Lower lobe of right lung (tissue), 2 donors: ENCODE measurements at regions not wholly inside any gene's neighbourhood (a gene's known extent, or its start where the extent isn't known, plus 50 kb on each side); places are given as distances from the start of the nearest gene placed in this dataset.
A peak's percentile ranks its signal among the peaks of the same experiment; 100 is the strongest.

Experiments used
- ATAC-seq, 2 donors: fragments of 200-7000 bp; cut with Tn5 transposase; one replicate each; pipeline ENCODE4 v1.9.1; 2020 to 2022; ENCODE audit warnings: mild to moderate bottlenecking in 2 of 2, moderate library complexity in 2 of 2
- DNase-seq: peaks from one replicate; pipeline ENCODE4 v3.0.0-alpha.2; 2020
- H3K27ac ChIP-seq: fragments of 200-600 bp; one replicate; pipeline ENCODE4 v1.8.0; 2022
- H3K27me3 ChIP-seq: fragments of 200-600 bp; one replicate; pipeline ENCODE4 v1.8.0; 2022; ENCODE audit warnings: low read depth
- H3K36me3 ChIP-seq: fragments of 200-600 bp; one replicate; pipeline ENCODE4 v1.8.0; 2022; ENCODE audit warnings: mild to moderate bottlenecking
- H3K4me1 ChIP-seq: fragments of 200-600 bp; one replicate; pipeline ENCODE4 v1.8.0; 2022
- H3K4me3 ChIP-seq: fragments of 200-600 bp; one replicate; pipeline ENCODE4 v1.8.0; 2022; ENCODE audit warnings: mild to moderate bottlenecking
- H3K9me3 ChIP-seq: fragments of 200-600 bp; one replicate; pipeline ENCODE4 v1.8.0; 2022
- intact Hi-C: fragments of 100-400 bp; cut with DNase I; formaldehyde crosslinking; loops from one replicate; pipeline ENCODE4 v1.11.0; 2022
- TF ChIP-seq, protein P1 (sequence below): fragments of 200-600 bp; IDR thresholded peaks from one replicate; pipeline ENCODE4 v1.8.0; 2022; ENCODE audit warnings: antibody characterized with exemption, mild to moderate bottlenecking
- donor health status: DM: no; HTN: yes; CAD: no; lungs with severe emphysema.

DNA sequence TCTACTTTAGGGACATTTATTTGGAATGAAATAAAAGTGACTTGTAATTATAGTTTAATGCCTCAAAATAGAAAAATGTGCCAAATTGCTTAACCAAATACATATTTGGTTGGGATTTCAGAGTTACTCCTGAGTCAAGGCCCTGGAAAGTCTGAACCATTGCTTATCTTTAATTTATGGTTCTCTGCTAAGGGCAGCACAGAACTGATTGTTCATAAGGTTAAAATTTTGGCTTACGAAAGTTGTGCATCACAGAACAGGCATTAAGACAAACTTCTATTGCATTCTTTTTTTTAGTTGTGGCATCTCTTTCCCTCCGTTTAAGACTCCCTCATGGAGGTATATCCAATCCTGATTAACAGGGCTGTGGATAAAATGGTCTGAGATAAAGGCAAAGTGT, 92.2 kb upstream of the TENT5A start:
- Histone ChIP-seq H3K36me3 (no peaks in the 10 kb centered on the region), H3K4me1 (no peaks in the 10 kb centered on the region), H3K9me3 (no peaks in the 10 kb centered on the region), H3K4me3 (no peak overlapping the region), H3K27ac (no peak overlapping the region), H3K27me3 (no peaks in the 10 kb centered on the region)
- no peak for ATAC-seq
- intact Hi-C loops, result no loop called here
- TF ChIP-seq, protein P1, sequence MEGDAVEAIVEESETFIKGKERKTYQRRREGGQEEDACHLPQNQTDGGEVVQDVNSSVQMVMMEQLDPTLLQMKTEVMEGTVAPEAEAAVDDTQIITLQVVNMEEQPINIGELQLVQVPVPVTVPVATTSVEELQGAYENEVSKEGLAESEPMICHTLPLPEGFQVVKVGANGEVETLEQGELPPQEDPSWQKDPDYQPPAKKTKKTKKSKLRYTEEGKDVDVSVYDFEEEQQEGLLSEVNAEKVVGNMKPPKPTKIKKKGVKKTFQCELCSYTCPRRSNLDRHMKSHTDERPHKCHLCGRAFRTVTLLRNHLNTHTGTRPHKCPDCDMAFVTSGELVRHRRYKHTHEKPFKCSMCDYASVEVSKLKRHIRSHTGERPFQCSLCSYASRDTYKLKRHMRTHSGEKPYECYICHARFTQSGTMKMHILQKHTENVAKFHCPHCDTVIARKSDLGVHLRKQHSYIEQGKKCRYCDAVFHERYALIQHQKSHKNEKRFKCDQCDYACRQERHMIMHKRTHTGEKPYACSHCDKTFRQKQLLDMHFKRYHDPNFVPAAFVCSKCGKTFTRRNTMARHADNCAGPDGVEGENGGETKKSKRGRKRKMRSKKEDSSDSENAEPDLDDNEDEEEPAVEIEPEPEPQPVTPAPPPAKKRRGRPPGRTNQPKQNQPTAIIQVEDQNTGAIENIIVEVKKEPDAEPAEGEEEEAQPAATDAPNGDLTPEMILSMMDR, result no peak
- no peak for DNase-seq

DNA sequence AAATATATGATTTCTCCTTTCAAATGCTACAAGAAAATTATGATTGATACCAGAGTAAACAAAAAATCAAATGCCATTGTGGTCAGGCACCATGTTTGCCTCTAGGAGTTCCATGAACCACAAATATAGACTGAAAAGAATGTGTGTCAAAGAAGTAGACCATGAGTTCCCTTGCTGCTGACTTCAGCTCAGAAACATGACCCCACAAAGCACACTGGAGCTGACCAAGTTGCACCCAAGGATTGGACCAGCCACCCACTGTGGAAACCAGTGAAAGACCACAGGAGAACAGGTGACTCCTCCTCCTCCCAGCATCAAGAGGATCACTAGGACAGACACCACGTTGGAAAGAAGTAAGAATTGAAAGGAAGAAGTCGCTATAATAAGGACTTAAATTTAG, 90.8 kb upstream of the TENT5A start:
- intact Hi-C loops, result no loop called here
- TF ChIP-seq, protein P1, result no peak
- H3K36me3 ChIP-seq, result no peaks in the 10 kb centered on the region
- no peak overlapping the region for H3K27ac ChIP-seq
- H3K4me1 ChIP-seq, result no peaks in the 10 kb centered on the region
- H3K27me3 ChIP-seq, result no peaks in the 10 kb centered on the region
- no peak overlapping the region for H3K4me3 ChIP-seq
- no peaks in the 10 kb centered on the region for H3K9me3 ChIP-seq
- DNase-seq, result no peak
- ATAC-seq, result no peak

- no peaks in the 10 kb centered on the region for H3K4me1 ChIP-seq
- H3K27ac ChIP-seq, result no peak overlapping the region
- no peaks in the 10 kb centered on the region for H3K36me3 ChIP-seq
- H3K27me3 ChIP-seq, result no peaks in the 10 kb centered on the region
- H3K4me3 ChIP-seq, result no peak overlapping the region
- intact Hi-C loops, result no loop called here
- no peaks in the 10 kb centered on the region for H3K9me3 ChIP-seq
- DNase-seq (no peak), ATAC-seq (no peak)
- TF ChIP-seq, protein P1, result no peak
These were observed 89.8 kb upstream of the TENT5A start for GRCh38 chr6:81842254-81842653.

GRCh38 chr6:81838724-81839426, 86.4 kb upstream of the TENT5A start:
- intact Hi-C loops, result no loop called here
- ATAC-seq (peak in 1 of 2 donors; percentile 28), DNase-seq (no peak)
- Histone ChIP-seq H3K27me3 (no peaks in the 10 kb centered on the region), H3K4me1 (no peaks in the 10 kb centered on the region), H3K36me3 (no peaks in the 10 kb centered on the region), H3K27ac (no peak overlapping the region), H3K4me3 (no peak overlapping the region), H3K9me3 (no peaks in the 10 kb centered on the region)
- TF ChIP-seq, protein P1, result no peak

- H3K27ac ChIP-seq, result no peak overlapping the region
- H3K27me3 ChIP-seq, result no peaks in the 10 kb centered on the region
- H3K4me3 ChIP-seq, result no peak overlapping the region
- no peaks in the 10 kb centered on the region for H3K36me3 ChIP-seq
- H3K9me3 ChIP-seq, result no peaks in the 10 kb centered on the region
- DNase-seq (no peak), ATAC-seq (peak; percentile 88 to 93)
- intact Hi-C loops, result no loop called here
- TF ChIP-seq, protein P1, result no peak
- no peaks in the 10 kb centered on the region for H3K4me1 ChIP-seq
These were observed 85.5 kb upstream of the TENT5A start for GRCh38 chr6:81838031-81838430.
